HG02840 (cell line): ENCODE measurements at regions not wholly inside any gene's neighbourhood (a gene's known extent, or its start where the extent isn't known, plus 50 kb on each side); places are given as distances from the start of the nearest gene placed in this dataset.
A peak's percentile ranks its signal among the peaks of the same experiment; 100 is the strongest.

Experiments used
- ATAC-seq: cut with Tn5 transposase; IDR thresholded peaks from one replicate; pipeline ENCODE4 v1.9.1; 2021; ENCODE audit warnings: mild to moderate bottlenecking, moderate library complexity, moderate number of reproducible peaks; ENCODE audit not compliant: unreplicated experiment, low FRiP score

DNA sequence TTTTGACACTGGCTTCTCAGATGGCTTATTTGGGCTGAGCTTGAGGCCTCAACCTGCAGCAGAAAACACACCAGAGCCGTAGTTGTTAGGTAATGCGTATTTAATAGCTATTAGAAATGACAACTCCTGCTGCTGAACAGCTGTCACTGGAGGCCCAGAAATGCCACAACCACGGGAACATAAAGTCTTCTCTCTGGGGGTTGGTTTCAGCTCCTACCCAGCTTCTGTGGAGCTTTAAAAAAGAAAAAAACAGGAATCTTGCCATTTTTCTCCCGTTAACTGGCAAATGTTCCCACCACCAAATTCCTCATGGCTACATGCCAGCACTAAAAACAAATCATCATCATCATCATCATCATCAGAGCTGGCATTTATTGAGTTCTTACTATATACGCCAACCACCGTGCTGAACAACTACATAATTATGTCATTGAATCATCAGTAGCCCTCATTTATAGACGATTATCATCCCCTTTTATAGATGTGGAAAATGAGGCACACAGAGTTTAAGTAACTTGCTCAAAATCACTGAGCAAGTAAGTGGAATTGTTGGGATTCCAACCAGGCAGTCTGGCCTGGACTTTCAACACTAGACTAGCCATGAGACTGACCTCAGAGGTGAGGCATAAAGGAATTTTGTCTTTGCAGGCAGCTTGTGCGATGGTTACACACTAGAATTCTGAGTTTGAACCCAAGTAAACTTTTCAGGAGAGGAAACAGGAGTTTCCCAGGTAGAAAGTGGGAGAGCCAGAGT lies 185.3 kb upstream of the WWC1 start:
- ATAC-seq: no peak

- no peak for ATAC-seq
Measured at GRCh38 chr5:168109441-168109840, 182.0 kb upstream of the WWC1 start.

- no peak for ATAC-seq
Measured at GRCh38 chr5:168110384-168110783, 181.1 kb upstream of the WWC1 start.

DNA sequence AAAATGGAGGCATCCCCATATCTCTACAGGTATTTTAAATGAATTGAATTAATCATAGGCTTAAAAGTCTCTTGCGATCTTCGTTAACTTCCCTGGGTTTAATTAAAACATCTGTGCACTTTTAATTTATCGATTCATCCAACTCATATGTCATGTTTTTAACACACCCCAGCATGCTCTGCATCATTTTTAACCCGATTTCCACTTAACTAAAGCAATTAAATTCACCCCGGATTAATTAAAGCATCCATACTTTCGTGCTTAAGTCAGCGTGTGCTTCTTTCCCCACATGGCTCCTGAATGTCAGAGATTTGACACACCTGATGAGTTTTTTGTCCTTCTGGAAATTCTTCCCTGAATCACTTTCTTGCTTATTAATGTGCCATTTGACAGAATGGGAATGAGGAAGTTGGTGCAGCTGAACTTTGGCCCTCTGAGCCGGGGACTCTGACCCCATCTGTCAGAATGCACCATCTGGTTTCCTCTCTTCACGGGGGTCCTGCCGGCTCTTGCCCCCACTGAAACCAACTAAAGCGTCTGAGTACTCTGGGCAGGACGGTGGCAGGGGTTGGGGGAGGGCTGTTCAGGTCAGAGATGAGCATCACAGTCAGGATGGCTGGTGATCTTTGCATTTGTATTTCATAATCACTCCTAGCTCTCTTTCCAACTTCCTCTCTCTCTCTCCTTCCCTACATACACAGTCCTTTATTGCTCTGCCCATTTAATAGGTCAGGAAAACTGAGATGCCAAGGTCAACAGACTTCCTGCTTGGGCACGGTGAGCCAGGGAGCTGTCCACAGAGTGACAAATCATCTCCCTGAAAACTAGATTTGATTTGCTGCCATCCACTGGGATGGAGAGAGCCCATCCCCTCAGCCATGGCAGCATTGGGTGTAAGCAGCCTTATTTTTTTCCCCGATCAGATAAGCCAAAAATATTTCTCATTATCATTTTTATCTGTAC lies 180.3 kb upstream of the WWC1 start:
- ATAC-seq: no peak

- peak; percentile 74 for ATAC-seq
Measured at GRCh38 chr5:168114444-168115017, 176.9 kb upstream of the WWC1 start.

GRCh38 chr5:168117469-168117868 lies 174.0 kb upstream of the WWC1 start:
- no peak for ATAC-seq

GRCh38 chr5:168118042-168118668 lies 173.3 kb upstream of the WWC1 start:
- no peak for ATAC-seq

DNA sequence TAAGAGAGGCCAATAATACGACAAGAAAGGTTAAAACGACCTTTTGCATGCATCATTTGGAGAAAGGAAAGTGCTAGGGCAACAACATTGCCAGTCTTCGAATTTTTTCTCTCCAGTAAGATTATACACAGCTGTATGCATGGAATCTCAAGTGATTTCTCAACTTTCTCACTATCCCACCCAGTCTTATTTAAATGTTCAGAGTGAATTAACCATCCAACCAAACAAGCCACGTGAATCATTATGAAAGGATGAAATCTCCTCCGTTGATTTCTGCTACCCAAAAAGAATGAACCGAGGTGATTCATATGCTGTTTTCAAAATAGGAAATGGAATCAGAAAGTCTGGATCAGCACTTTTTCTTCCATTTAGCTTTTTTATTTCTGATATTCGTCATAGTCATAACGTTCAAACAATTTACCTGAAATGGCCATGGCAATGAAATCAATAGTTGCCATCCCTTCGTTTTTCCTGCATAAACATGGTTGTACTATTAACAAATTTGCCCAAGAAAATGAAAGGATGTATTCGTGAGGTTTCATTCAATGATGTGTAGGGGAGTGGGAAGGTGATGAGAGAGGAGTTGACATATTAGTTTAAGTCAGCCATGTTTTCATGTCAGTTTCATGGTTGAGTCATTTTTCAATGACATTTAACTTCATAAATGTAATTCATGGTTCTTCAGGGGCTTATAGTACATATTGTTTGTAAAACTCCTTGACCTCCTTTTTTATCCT lies 170.9 kb upstream of the WWC1 start:
- ATAC-seq: no peak

- no peak for ATAC-seq
Measured at GRCh38 chr5:168121138-168121494, 170.3 kb upstream of the WWC1 start.

- ATAC-seq: no peak
Measured at GRCh38 chr5:168123631-168124528, 167.6 kb upstream of the WWC1 start.

DNA sequence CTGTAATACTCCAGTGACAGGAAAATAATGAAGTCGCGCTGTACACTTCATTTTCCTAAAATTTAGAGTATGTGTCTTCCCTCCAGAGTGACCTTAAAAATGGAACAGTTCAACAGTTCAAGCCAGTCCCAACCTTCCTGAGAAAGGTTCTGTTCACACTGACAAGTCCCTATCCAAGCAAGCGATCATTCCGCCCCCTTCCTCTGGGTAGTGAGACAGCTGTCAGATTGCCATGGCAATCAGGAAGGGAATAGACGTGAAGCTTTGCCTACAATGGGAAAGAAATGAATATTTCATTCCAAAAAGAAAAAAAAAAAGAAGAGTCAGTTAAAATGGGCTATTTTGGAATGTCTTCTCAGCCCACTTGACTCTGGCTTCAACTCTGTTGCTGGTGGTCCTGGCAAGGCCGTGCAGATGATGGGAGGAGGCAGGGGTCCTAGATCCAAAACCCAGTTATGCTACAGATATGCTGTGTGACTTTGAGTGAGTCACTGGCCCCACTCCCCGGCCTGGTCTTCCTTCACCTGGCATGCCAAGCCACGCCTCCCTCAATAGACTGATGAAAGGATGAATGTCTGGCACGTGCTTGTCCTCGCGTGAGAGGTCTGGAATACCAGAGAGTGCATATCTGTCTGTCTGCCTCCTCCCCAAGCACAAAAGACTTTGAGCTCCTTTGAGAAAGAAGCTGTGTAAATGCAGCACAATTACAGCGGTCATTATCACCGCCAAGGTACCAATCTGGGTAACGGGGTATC lies 165.8 kb upstream of the WWC1 start:
- no peak for ATAC-seq

DNA sequence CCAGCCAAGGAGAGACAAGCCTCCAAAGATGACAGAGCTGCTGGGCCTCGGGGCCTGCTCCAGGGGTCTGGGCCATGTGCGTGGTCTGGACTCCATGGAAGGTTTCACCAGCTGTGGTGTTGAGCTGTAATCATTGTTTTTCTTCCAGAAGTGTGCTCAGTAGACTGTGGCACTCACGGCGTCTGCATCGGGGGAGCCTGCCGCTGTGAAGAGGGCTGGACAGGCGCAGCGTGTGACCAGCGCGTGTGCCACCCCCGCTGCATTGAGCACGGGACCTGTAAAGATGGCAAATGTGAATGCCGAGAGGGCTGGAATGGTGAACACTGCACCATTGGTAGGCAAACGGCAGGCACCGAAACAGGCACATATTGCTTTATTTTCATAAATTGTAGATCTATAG lies 164.8 kb upstream of the WWC1 start:
- no peak for ATAC-seq

DNA sequence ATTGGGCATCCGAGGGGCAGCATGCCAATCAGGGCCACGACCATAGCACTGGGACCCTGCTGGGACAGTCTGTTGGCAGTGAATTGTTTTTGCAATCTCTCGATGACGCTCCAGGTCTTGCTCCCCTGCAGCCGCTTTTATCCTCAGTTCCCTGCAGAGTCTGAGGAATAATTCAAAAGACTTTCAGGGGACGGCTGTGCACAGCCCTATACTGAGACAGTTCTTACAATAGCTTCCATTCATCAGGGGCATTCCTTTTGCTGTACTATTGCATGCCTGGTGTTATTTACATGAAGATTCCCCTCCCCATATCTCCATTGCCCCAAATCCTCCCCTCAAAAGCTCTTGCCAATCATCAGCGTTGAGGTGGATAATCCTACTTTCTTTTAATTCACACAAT lies 163.3 kb upstream of the WWC1 start:
- no peak for ATAC-seq

DNA sequence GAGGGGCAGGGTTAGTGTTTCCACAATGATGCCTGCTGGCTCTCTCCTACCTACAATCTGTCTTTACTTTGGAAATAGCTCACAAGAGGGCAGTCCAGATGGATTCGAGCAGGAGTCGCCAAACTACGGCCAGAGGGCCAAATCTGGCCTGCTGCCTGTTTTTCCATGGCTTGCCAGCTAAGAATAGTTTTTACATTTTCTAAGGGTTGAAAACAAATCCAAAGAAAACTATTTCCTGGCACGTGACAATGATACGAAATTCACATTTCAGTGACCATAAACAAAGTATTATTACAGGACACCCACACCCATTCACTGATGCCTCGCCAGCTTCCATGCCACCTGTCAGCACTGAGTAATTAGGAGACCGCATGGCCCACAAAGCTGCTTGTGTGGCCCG lies 162.9 kb upstream of the WWC1 start:
- no peak for ATAC-seq

GRCh38 chr5:168131519-168131918 lies 159.9 kb upstream of the WWC1 start:
- no peak for ATAC-seq

- ATAC-seq: no peak
Measured at GRCh38 chr5:168132241-168132641, 159.2 kb upstream of the WWC1 start.

GRCh38 chr5:168135897-168136296 lies 155.5 kb upstream of the WWC1 start:
- peak; percentile 96 for ATAC-seq

DNA sequence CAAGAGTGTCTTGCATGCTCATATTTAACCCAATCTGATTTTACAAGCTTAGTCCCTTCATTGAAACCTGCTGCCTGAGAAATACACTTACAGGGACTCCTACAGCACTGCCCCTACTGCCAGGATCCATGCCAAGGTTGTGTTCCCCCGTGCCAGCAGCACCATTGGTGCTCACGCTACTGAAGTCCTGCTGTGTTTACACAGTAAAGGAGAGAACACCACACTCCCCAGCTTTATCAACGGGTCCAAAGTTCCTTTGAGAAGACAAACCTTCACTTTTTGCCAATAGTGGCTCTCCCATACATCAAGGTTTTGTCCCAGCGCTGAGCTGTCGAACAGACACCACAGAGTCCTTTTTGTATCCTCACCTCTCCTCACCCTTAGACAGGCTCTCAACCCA lies 155.1 kb upstream of the WWC1 start:
- no peak for ATAC-seq

GRCh38 chr5:168137265-168137664 lies 154.2 kb upstream of the WWC1 start:
- no peak for ATAC-seq
